T-cell (primary cell): ENCODE measurements at regions not wholly inside any gene's neighbourhood (a gene's known extent, or its start where the extent isn't known, plus 50 kb on each side); places are given as distances from the start of the nearest gene placed in this dataset.
"Not testable (repeated sequence)": the region's sequence is repeated elsewhere in the genome, so short reads cannot be mapped to it uniquely, and the experiment has no call there.

ENCODE experiments used
- ATAC-seq, 4 experiments: fragments of 200-7000 bp in 3 of 4; fragments of 150-1000 bp in 1 of 4; cut with Tn5 transposase; replicated peaks in 1 of 4; 1 replicate in 3 of 4; 2 replicates in 1 of 4; pipeline ENCODE4 v1.10.0; 2021; ENCODE audit warnings: moderate library complexity in 3 of 4, mild to moderate bottlenecking in 2 of 4, moderate number of reproducible peaks in 1 of 4
- CTCF ChIA-PET, 2 donors: fragments of 300-600 bp; sonication (Branson Sonifier 250); formaldehyde crosslinking; loops; one replicate each; lab custom pipeline; 2022; ENCODE audit warnings: antibody characterized with exemption in 2 of 2; lab: Charles Lee
- POLR2A ChIA-PET, 2 donors: fragments of 300-600 bp; sonication (Branson Sonifier 250); formaldehyde crosslinking; loops; one replicate each; lab custom pipeline; 2022; ENCODE audit warnings: antibody characterized with exemption in 2 of 2; lab: Charles Lee
- DNase-seq, 35 experiments: peaks; one replicate each; pipeline versions ENCODE4 v3.0.0 to v3.0.0-alpha.2; 2013 to 2023
- H3K27ac ChIP-seq: one replicate; pipeline ENCODE4 v1.5.1; 2013; ENCODE audit warnings: low read length
- H3K27me3 ChIP-seq, 2 experiments: replicated peaks in 1 of 2; 1 replicate in 1 of 2; 2 replicates in 1 of 2; pipeline versions ENCODE4 v1.6.1 to v1.7.0; 2013; ENCODE audit warnings: low read length in 1 of 2, mixed read lengths in 1 of 2; ENCODE audit not compliant: control insufficient read depth in 2 of 2, insufficient read depth in 2 of 2; ENCODE audit errors: extremely low read depth in 1 of 2
- H3K36me3 ChIP-seq, 2 donors: 1 replicate in 1 of 2; 2 replicates in 1 of 2; pipeline versions ENCODE4 v1.6.1 to v1.7.0; 2013; ENCODE audit warnings: low read length in 1 of 2; ENCODE audit not compliant: control insufficient read depth in 2 of 2, insufficient read depth in 1 of 2; ENCODE audit errors: extremely low read depth in 1 of 2
- H3K4me1 ChIP-seq, 2 experiments: 1 replicate in 1 of 2; 2 replicates in 1 of 2; pipeline versions ENCODE4 v1.6.1 to v1.7.0; 2013; ENCODE audit warnings: low read length in 2 of 2, mixed read lengths in 1 of 2; ENCODE audit not compliant: insufficient read depth in 2 of 2, control insufficient read depth in 1 of 2; ENCODE audit errors: extremely low read depth in 1 of 2
- H3K4me3 ChIP-seq, 2 donors: 1 replicate in 1 of 2; 2 replicates in 1 of 2; pipeline versions ENCODE4 v1.5.1 to v1.7.0; 2013; ENCODE audit warnings: mild to moderate bottlenecking in 2 of 2, low read length in 1 of 2, moderate library complexity in 1 of 2; ENCODE audit not compliant: control insufficient read depth in 1 of 2; ENCODE audit errors: extremely low read depth in 1 of 2
- H3K9me3 ChIP-seq: 2 replicates; pipeline ENCODE4 v1.7.0; 2013
- H3K27ac Mint-ChIP-seq, 2 donors: one replicate each; pipeline ENCODE4 v1.8.0; 2020 to 2021; ENCODE audit warnings: mild to moderate bottlenecking in 2 of 2, mixed read lengths in 2 of 2
- H3K27me3 Mint-ChIP-seq, 2 donors: one replicate each; pipeline ENCODE4 v1.8.0; 2021 to 2022; ENCODE audit warnings: mixed read lengths in 2 of 2
- H3K36me3 Mint-ChIP-seq: one replicate; pipeline ENCODE4 v1.8.0; 2021; ENCODE audit warnings: mixed read lengths
- H3K4me1 Mint-ChIP-seq, 3 donors: one replicate each; pipeline ENCODE4 v1.8.0; 2020 to 2022; ENCODE audit warnings: mixed read lengths in 3 of 3, mild to moderate bottlenecking in 1 of 3
- H3K4me3 Mint-ChIP-seq, 3 donors: one replicate each; pipeline ENCODE4 v1.8.0; 2020 to 2022; ENCODE audit warnings: mild to moderate bottlenecking in 3 of 3, mixed read lengths in 3 of 3, moderate library complexity in 3 of 3
- H3K9me3 Mint-ChIP-seq, 3 donors: one replicate each; pipeline ENCODE4 v1.8.0; 2020 to 2022; ENCODE audit warnings: mixed read lengths in 3 of 3
- WGBS: methylation state at CpG from one replicate; pipeline ENCODE4 v1.1.5; 2013; ENCODE audit warnings: missing lambda C conversion rate; ENCODE audit not compliant: insufficient coverage; 5-methylcytosine and 5-hydroxymethylcytosine counted together

DNA sequence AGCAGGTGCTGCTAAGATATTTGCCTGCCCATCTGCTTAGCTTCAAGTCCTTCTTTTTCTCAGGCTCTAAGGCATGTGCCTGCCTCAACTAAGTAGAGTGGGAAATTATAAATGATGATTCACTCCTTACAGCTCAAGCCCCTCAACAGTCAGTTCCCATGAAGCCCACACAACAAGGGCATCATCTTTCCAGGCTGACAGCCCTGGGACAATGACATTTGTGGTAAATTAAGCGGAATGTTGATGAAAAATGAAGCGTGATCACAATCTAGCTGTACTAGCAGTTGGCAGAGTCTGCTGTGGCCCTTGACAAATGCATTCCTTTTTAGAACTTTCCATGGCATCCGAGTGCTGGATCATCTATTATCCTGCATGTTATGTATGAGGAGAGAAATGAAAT is 548.6 kb downstream of the KIF4B start:
- ChIA-PET POLR2A (no interaction called here), CTCF (no interaction called here)
- H3K4me1 ChIP-seq, result no peaks in the 10 kb centered on the region
- peaks cover 2% of the 10 kb centered on the region for H3K9me3 ChIP-seq
- WGBS, result 93% methylated on average over 2 of the region's 3 CpGs
- no peak overlapping the region for H3K27ac Mint-ChIP-seq
- DNase-seq (no peak), ATAC-seq (no peak)
- no peak overlapping the region for H3K4me3 ChIP-seq
- H3K4me1 Mint-ChIP-seq, result no peaks in the 10 kb centered on the region
- no peaks in the 10 kb centered on the region for H3K27me3 ChIP-seq
- no peaks in the 10 kb centered on the region for H3K36me3 ChIP-seq
- H3K27ac ChIP-seq, result no peak overlapping the region
- H3K4me3 Mint-ChIP-seq, result no peak overlapping the region
- no peaks in the 10 kb centered on the region for H3K36me3 Mint-ChIP-seq
- H3K27me3 Mint-ChIP-seq, result peaks cover 3 to 9% of the 10 kb centered on the region in 2 donors
- peaks cover 0 to 14% (median 0%) of the 10 kb centered on the region in 3 donors for H3K9me3 Mint-ChIP-seq

DNA sequence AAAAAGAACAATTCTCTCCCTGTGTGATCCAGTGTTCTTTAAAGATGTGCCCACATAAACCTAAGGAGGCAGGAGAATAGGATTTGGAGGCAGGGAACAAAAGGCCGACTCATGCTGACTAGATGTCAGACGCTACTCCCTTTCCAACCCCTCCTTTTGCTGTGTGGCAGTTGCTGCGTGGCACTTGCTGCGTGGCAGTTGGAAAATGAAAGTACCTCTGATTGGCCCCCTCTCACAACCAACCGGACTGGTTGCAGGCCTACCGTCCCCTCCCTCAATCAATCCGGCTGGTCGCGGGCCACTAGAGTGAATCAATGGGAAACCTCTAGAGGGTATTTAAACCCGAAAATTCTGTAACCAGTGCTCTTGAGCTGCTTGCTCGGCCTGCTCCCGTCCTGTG is 551.0 kb downstream of the KIF4B start:
- Histone ChIP-seq H3K27ac (no peak overlapping the region), H3K4me3 (no peak overlapping the region), H3K36me3 (no peaks in the 10 kb centered on the region), H3K27me3 (no peaks in the 10 kb centered on the region), H3K4me1 (no peaks in the 10 kb centered on the region), H3K9me3 (no peaks in the 10 kb centered on the region)
- Mint-ChIP-seq H3K27me3 (peaks cover 0 to 3% of the 10 kb centered on the region in 2 donors), H3K4me3 (no peak overlapping the region), H3K4me1 (no peaks in the 10 kb centered on the region), H3K36me3 (no peaks in the 10 kb centered on the region), H3K27ac (no peak overlapping the region), H3K9me3 (peaks cover 5 to 13% (median 12%) of the 10 kb centered on the region in 3 donors)
- no peak for DNase-seq
- 74% methylated on average over 5 of the region's 12 CpGs for WGBS
- ChIA-PET POLR2A (no interaction called here), CTCF (no interaction called here)
- ATAC-seq, result no peak

DNA sequence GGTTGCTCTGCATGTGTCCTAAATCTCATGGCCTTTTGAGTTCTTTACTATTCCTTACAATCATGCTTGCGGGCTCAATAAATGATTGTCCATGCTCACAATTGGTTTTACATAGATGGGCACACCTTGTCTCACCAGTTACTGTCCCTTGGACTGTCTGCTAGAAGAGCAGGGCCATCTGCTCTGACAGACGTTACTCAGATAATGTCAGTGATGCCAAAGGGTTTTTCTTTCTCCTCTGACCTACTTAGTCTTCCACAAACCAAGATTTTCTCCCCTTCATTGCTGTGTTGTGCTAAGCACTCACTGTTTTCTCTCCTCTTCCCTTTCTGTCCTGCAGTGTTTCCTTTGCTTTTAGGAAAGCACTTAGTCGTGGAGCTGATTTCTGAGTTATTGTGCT is 562.3 kb downstream of the KIF4B start:
- peaks cover 0 to 7% (median 3%) of the 10 kb centered on the region in 3 donors for H3K9me3 Mint-ChIP-seq

DNA sequence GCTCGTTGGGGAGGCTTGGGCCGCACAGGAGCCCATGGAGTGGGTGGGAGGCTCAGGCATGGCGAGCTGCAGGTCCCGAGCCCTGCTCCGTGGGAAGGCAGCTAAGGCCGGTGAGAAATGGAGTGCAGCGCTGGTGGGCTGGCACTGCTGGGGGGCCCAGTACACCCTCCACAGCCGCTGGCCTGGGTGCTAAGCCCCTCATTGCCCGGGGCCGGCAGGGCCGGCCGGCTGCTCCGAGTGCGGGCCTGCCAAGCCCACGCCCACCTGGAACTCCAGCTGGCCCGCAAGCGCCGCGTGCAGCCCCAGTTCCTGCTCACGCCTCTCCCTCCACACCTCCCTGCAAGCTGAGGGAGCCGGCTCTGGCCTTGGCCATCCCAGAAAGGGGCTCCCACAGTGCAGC is 573.3 kb downstream of the KIF4B start:
- POLR2A ChIA-PET, H3K4me3 Mint-ChIP-seq, CTCF ChIA-PET, H3K27me3 ChIP-seq, H3K4me3 ChIP-seq, H3K9me3 Mint-ChIP-seq, DNase-seq, ATAC-seq, H3K27ac ChIP-seq, H3K27me3 Mint-ChIP-seq, H3K9me3 ChIP-seq, H3K36me3 ChIP-seq, H3K36me3 Mint-ChIP-seq, H3K27ac Mint-ChIP-seq, H3K4me1 Mint-ChIP-seq, H3K4me1 ChIP-seq: not testable (repeated sequence)
- 95% methylated on average over 12 of the region's 21 CpGs for whole genome bisulfite sequencing

More for the DNA sequence above, 562.3 kb downstream of the KIF4B start:
- no peak overlapping the region for H3K4me3 Mint-ChIP-seq
- H3K27ac Mint-ChIP-seq, result no peak overlapping the region
- Histone ChIP-seq H3K4me3 (no peak overlapping the region), H3K27ac (no peak overlapping the region), H3K4me1 (no peaks in the 10 kb centered on the region), H3K36me3 (no peaks in the 10 kb centered on the region), H3K9me3 (no peaks in the 10 kb centered on the region), H3K27me3 (no peaks in the 10 kb centered on the region)
- ChIA-PET POLR2A (no interaction called here), CTCF (no interaction called here)
- DNase-seq (no peak), ATAC-seq (no peak)
- 40% methylated on average over 2 of the region's 3 CpGs for WGBS
- no peaks in the 10 kb centered on the region for H3K4me1 Mint-ChIP-seq
- no peaks in the 10 kb centered on the region for H3K36me3 Mint-ChIP-seq
- H3K27me3 Mint-ChIP-seq, result no peaks in the 10 kb centered on the region

DNA sequence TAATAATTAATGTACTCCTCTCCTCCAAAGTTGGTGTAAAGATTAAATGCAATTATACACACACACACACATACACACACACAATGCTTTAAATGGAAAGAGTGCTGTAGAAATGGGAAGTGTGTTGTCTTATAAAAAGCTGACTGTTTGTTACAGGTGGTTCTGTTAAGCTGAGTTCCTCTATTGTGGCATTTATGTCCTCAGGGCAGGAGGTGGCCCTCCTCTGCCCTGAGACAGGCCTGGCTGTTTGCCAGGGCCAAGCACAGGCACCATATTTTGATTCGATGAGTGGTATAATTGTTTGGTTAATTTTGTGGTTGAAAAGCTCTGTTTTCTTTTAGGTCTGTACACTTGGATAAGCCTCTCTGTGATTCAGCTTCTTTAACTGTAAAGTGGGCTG is 573.9 kb downstream of the KIF4B start:
- no CpG with 5 or more reads among the region's 1 CpG for WGBS

DNA sequence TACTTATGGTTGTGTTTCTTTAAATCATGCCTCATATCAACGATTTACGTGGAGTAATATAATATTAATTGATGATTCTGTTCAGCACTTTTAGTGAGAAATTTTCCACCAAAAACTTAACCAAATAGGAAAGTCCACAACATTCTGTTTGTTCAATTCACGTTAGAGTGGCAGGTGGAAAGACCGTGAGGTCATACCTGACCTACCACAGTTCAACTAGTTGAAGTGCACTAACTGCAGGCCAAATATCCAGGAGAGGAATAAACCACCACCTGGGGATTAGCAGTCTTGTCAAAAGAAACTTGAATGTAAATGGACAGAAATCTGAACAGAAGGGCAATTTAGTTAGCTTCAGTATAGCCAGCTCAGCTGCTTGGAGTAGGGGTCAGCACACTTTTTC is 577.7 kb downstream of the KIF4B start:
- Mint-ChIP-seq H3K9me3 (no peaks in the 10 kb centered on the region), H3K27me3 (peaks cover 6 to 8% of the 10 kb centered on the region in 2 donors), H3K4me3 (no peak overlapping the region), H3K4me1 (no peaks in the 10 kb centered on the region), H3K36me3 (no peaks in the 10 kb centered on the region), H3K27ac (no peak overlapping the region)
- no peaks in the 10 kb centered on the region for H3K9me3 ChIP-seq
- ChIA-PET CTCF (no interaction called here), POLR2A (no interaction called here)
- no peak for ATAC-seq
- no CpG with 5 or more reads among the region's 4 CpGs for WGBS
- no peak overlapping the region for H3K27ac ChIP-seq
- H3K27me3 ChIP-seq, result no peaks in the 10 kb centered on the region
- no peaks in the 10 kb centered on the region for H3K36me3 ChIP-seq
- DNase-seq, result no peak
- H3K4me1 ChIP-seq, result no peaks in the 10 kb centered on the region
- no peak overlapping the region for H3K4me3 ChIP-seq

More for the DNA sequence above, 573.9 kb downstream of the KIF4B start:
- Histone ChIP-seq H3K4me1 (no peaks in the 10 kb centered on the region), H3K27ac (no peak overlapping the region), H3K4me3 (no peak overlapping the region), H3K36me3 (no peaks in the 10 kb centered on the region), H3K27me3 (no peaks in the 10 kb centered on the region), H3K9me3 (no peaks in the 10 kb centered on the region)
- Mint-ChIP-seq H3K4me3 (no peak overlapping the region), H3K4me1 (no peaks in the 10 kb centered on the region), H3K27ac (no peak overlapping the region), H3K36me3 (no peaks in the 10 kb centered on the region), H3K27me3 (peaks cover 0 to 3% of the 10 kb centered on the region in 2 donors), H3K9me3 (no peaks in the 10 kb centered on the region)
- CTCF ChIA-PET, result no interaction called here
- ATAC-seq, result no peak
- POLR2A ChIA-PET, result no interaction called here
- no peak for DNase-seq

DNA sequence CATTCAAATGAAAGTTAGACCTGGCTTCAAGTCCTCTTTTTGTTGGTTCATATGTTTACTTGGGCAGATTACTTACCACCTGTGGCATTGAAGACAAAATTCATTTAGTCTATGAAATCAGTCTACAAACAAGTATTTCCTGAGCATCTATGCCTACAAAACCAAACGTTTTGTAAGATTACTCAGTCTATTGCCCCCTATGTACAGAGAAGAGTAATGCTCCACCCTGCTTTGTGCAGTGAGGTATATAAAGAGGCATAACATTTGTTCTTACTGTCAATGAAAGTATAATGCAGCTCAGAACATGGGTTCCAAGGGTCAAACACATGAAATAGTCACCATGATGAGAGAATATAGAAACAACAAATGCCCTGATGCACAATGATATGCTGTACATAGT is 580.7 kb downstream of the KIF4B start:
- no CpG with 5 or more reads among the region's 1 CpG for WGBS
- POLR2A ChIA-PET, result no interaction called here
- H3K36me3 Mint-ChIP-seq, result no peaks in the 10 kb centered on the region
- peaks cover 3 to 8% of the 10 kb centered on the region in 2 donors for H3K27me3 Mint-ChIP-seq
- CTCF ChIA-PET, result no interaction called here
- no peak for DNase-seq
- H3K4me3 Mint-ChIP-seq, result no peak overlapping the region
- H3K36me3 ChIP-seq, result no peaks in the 10 kb centered on the region
- H3K27ac Mint-ChIP-seq, result no peak overlapping the region
- ATAC-seq, result no peak
- H3K4me3 ChIP-seq, result no peak overlapping the region
- no peaks in the 10 kb centered on the region for H3K27me3 ChIP-seq
- H3K4me1 ChIP-seq, result no peaks in the 10 kb centered on the region
- H3K9me3 ChIP-seq, result no peaks in the 10 kb centered on the region
- no peaks in the 10 kb centered on the region for H3K9me3 Mint-ChIP-seq
- no peak overlapping the region for H3K27ac ChIP-seq
- no peaks in the 10 kb centered on the region for H3K4me1 Mint-ChIP-seq
